SK-N-SH (cell line): ENCODE measurements at regions not wholly inside any gene's neighbourhood (a gene's known extent, or its start where the extent isn't known, plus 50 kb on each side); places are given as distances from the start of the nearest gene placed in this dataset.
"Not testable (repeated sequence)": the region's sequence is repeated elsewhere in the genome, so short reads cannot be mapped to it uniquely, and the experiment has no call there.

Experiments used
- CTCF ChIA-PET: fragments of 300-600, 350-600 bp; formaldehyde crosslinking; extraction: SDS; loops from one replicate; lab custom pipeline; 2021; lab: Yijun Ruan, JAX
- POLR2A ChIA-PET: fragments of 350-600 bp; sonication (Branson Sonifier 250); formaldehyde crosslinking; extraction: SDS; loops from one replicate; lab custom pipeline; 2020; ENCODE audit warnings: antibody characterized with exemption, inconsistent platforms; lab: Yijun Ruan, JAX
- DNase-seq: peaks from one replicate; pipeline ENCODE4 v3.0.0; 2012
- H2AFZ ChIP-seq: fragments of 200-600 bp; sonication (generic); 2 replicates; pipeline ENCODE4 v1.8.1; 2016; ENCODE audit warnings: antibody characterized with exemption, mild to moderate bottlenecking, low read depth
- H3F3A ChIP-seq: fragments of 200-600 bp; sonication (generic); replicated peaks from 2 replicates; pipeline ENCODE3; 2016; ENCODE audit warnings: antibody characterized with exemption, mild to moderate bottlenecking; ENCODE audit not compliant: insufficient read depth
- H3K27ac ChIP-seq, 2 experiments: fragments of 200-500 bp in 1 of 2; fragments of 200-600 bp in 1 of 2; sonication (Bioruptor generic) in 1 of 2; sonication (generic), shearing (Covaris generic) in 1 of 2; 2 replicates each; pipeline versions ENCODE4 v1.5.1 to v1.6.1; 2014 to 2016; ENCODE audit warnings: low read depth in 2 of 2, inconsistent platforms in 1 of 2, low read length in 1 of 2, mild to moderate bottlenecking in 1 of 2, mixed read lengths in 1 of 2
- H3K27me3 ChIP-seq: fragments of 200-600 bp; sonication (generic), shearing (Covaris generic); 2 replicates; pipeline ENCODE4 v1.6.1; 2016; ENCODE audit warnings: mixed run types; ENCODE audit not compliant: insufficient read depth
- H3K36me3 ChIP-seq, 2 experiments: fragments of 200-500 bp in 1 of 2; fragments of 200-600 bp in 1 of 2; sonication (Bioruptor generic) in 1 of 2; sonication (generic) in 1 of 2; replicated peaks in 1 of 2; 2 replicates each; pipeline versions ENCODE3 to v1.5.1; 2014 to 2016; ENCODE audit warnings: low read length in 1 of 2, mild to moderate bottlenecking in 1 of 2; ENCODE audit not compliant: insufficient read depth in 2 of 2, control insufficient read depth in 1 of 2
- H3K4me1 ChIP-seq, 2 experiments: fragments of 200-500 bp in 1 of 2; fragments of 200-600 bp in 1 of 2; sonication (Bioruptor generic) in 1 of 2; sonication (generic), shearing (Covaris generic) in 1 of 2; 2 replicates each; pipeline versions ENCODE4 v1.5.1 to v1.6.1; 2014 to 2016; ENCODE audit warnings: low read depth in 1 of 2, low read length in 1 of 2, mixed run types in 1 of 2; ENCODE audit not compliant: insufficient read depth in 2 of 2, control insufficient read depth in 1 of 2
- H3K4me2 ChIP-seq: fragments of 200-600 bp; sonication (generic), shearing (Covaris generic); 2 replicates; pipeline ENCODE4 v1.6.1; 2017; ENCODE audit warnings: mixed run types
- H3K4me3 ChIP-seq, 2 experiments: fragments of 200-500 bp in 1 of 2; fragments of 200-600 bp in 1 of 2; sonication (Bioruptor generic) in 1 of 2; sonication (generic), shearing (Covaris generic) in 1 of 2; 2 replicates each; pipeline versions ENCODE4 v1.5.1 to v1.8.1; 2014 to 2016; ENCODE audit warnings: low read depth in 2 of 2, inconsistent platforms in 1 of 2, low read length in 1 of 2, mild to moderate bottlenecking in 1 of 2, mixed read lengths in 1 of 2, moderate library complexity in 1 of 2
- H3K79me2 ChIP-seq: fragments of 200-600 bp; sonication (generic); 2 replicates; pipeline ENCODE4 v1.8.1; 2017; ENCODE audit warnings: mild to moderate bottlenecking; ENCODE audit not compliant: insufficient read depth
- H3K9ac ChIP-seq: fragments of 200-600 bp; sonication (generic); 2 replicates; pipeline ENCODE4 v1.6.1; 2017; ENCODE audit warnings: mixed run types
- H3K9me2 ChIP-seq: fragments of 200-600 bp; sonication (generic); 2 replicates; pipeline ENCODE4 v1.6.1; 2017; ENCODE audit warnings: mixed run types
- H3K9me3 ChIP-seq: fragments of 200-600 bp; sonication (generic); 2 replicates; pipeline ENCODE4 v1.6.1; 2017; ENCODE audit warnings: mixed run types, mild to moderate bottlenecking, moderate library complexity
- H4K20me1 ChIP-seq: fragments of 200-600 bp; sonication (generic); 2 replicates; pipeline ENCODE4 v1.6.1; 2017; ENCODE audit warnings: mild to moderate bottlenecking, mixed run types; ENCODE audit not compliant: insufficient read depth
- CHD2 ChIP-seq: fragments of 150-350 bp; IDR thresholded peaks from 2 replicates; pipeline ENCODE4 v1.6.1; 2018; ENCODE audit warnings: low read length; ENCODE audit not compliant: partially characterized antibody
- EP300 ChIP-seq, 2 experiments: IDR thresholded peaks; 2 replicates each; pipeline versions ENCODE4 v1.4.0 to v1.6.1; 2012; ENCODE audit warnings: borderline replicate concordance in 1 of 2, low read depth in 1 of 2, low read length in 1 of 2
- FOXM1 ChIP-seq: IDR thresholded peaks from 2 replicates; pipeline ENCODE4 v1.4.0; 2012; ENCODE audit warnings: low read depth, mild to moderate bottlenecking
- NRF1 ChIP-seq: IDR thresholded peaks from 2 replicates; pipeline ENCODE4 v1.6.1; 2012; ENCODE audit warnings: low read depth, mild to moderate bottlenecking, low read length
- PBX3 ChIP-seq: IDR thresholded peaks from 2 replicates; pipeline ENCODE4; 2012
- POLR2AphosphoS5 ChIP-seq: IDR thresholded peaks from 2 replicates; pipeline ENCODE4 v1.6.1; 2012; ENCODE audit warnings: low read depth, low read length
- RCOR1 ChIP-seq: fragments of 150-350 bp; IDR thresholded peaks from 2 replicates; pipeline ENCODE4 v1.6.1; 2017; ENCODE audit warnings: antibody characterized with exemption, low read length
- RFX5 ChIP-seq: IDR thresholded peaks from 2 replicates; pipeline ENCODE4 v1.6.1; 2012; ENCODE audit warnings: mild to moderate bottlenecking, improper control_type of control experiment, low read length
- SIN3A ChIP-seq: IDR thresholded peaks from 2 replicates; pipeline ENCODE4 v1.6.1; 2012; ENCODE audit warnings: low read depth, mild to moderate bottlenecking, low read length, moderate library complexity, borderline replicate concordance
- TEAD4 ChIP-seq: IDR thresholded peaks from 2 replicates; pipeline ENCODE4 v1.4.0; 2012; ENCODE audit warnings: mild to moderate bottlenecking, borderline replicate concordance; ENCODE audit not compliant: insufficient read depth
- USF1 ChIP-seq: IDR thresholded peaks from 2 replicates; pipeline ENCODE4 v1.4.0; 2012; ENCODE audit warnings: low read depth, borderline replicate concordance
- ZBTB33 ChIP-seq: IDR thresholded peaks from 2 replicates; pipeline ENCODE4 v1.4.0; 2012; ENCODE audit warnings: low read depth, borderline replicate concordance
- WGBS: methylation state at CpG from one replicate; pipeline ENCODE4 v1.1.6; 2017; ENCODE audit warnings: low lambda C conversion rate; 5-methylcytosine and 5-hydroxymethylcytosine counted together

- H3K79me2 ChIP-seq, result no peaks in the 10 kb centered on the region
- no peak overlapping the region for H3K4me3 ChIP-seq
- no peaks in the 10 kb centered on the region for H3K36me3 ChIP-seq
- no peaks in the 10 kb centered on the region for H3K4me1 ChIP-seq
- no peak overlapping the region for H3K4me2 ChIP-seq
- H3K9ac ChIP-seq, result no peak overlapping the region
- no peaks in the 10 kb centered on the region for H3K9me2 ChIP-seq
- TF ChIP-seq USF1, result no peak
- no peak for TF ChIP-seq ZBTB33
- no peak for TF ChIP-seq POLR2AphosphoS5
- no peak for TF ChIP-seq RCOR1
- no peak for TF ChIP-seq CHD2
- no peak for TF ChIP-seq TEAD4
- TF ChIP-seq EP300 (IDR thresholded peaks at IDR 0.05; ENCODE audit: borderline replicate concordance in 1 of 2, low read depth in 1 of 2, low read length in 1 of 2), result no peak
- no peak for TF ChIP-seq SIN3A
- TF ChIP-seq FOXM1, result no peak
- no peak for TF ChIP-seq RFX5
- POLR2A ChIA-PET, result no interaction called here
- H4K20me1 ChIP-seq, result no peaks in the 10 kb centered on the region
- no peak for DNase-seq
- no peak overlapping the region for H2AFZ ChIP-seq
- no peaks in the 10 kb centered on the region for H3F3A ChIP-seq
- H3K27ac ChIP-seq, result no peak overlapping the region
- no peaks in the 10 kb centered on the region for H3K27me3 ChIP-seq
- CTCF ChIA-PET, result no interaction called here
- no peaks in the 10 kb centered on the region for H3K9me3 ChIP-seq
These were observed 266.9 kb downstream of the DSC3 start for GRCh38 chr18:30775629-30776028.

- H3K4me1 ChIP-seq, CTCF ChIA-PET: not testable (repeated sequence)
- under 1% methylated on average over 4 of the region's 4 CpGs for WGBS
These were observed 270.4 kb downstream of the DSC3 start for GRCh38 chr18:30772170-30772569.

GRCh38 chr18:30766053-30766452 is 276.5 kb downstream of the DSC3 start:
- Histone ChIP-seq H3K9me3 (no peaks in the 10 kb centered on the region), H3K36me3 (no peaks in the 10 kb centered on the region), H3K27ac (no peak overlapping the region), H3K9ac (no peak overlapping the region), H3K79me2 (no peaks in the 10 kb centered on the region), H3K4me2 (no peak overlapping the region), H3K4me3 (no peak overlapping the region), H3K9me2 (no peaks in the 10 kb centered on the region), H2AFZ (no peak overlapping the region), H3K4me1 (no peaks in the 10 kb centered on the region), H4K20me1 (no peaks in the 10 kb centered on the region), H3K27me3 (no peaks in the 10 kb centered on the region), H3F3A (no peaks in the 10 kb centered on the region)
- CTCF ChIA-PET, result interaction anchor here (1.0 kb wide), 1 partner anchor 14 kb away, joined by 3 read pairs; no protein-coding TSS in a partner anchor
- TF ChIP-seq NRF1, result no peak
- no peak for TF ChIP-seq PBX3
- POLR2A ChIA-PET, result no interaction called here
- WGBS, result 0% methylated on average over 1 of the region's 1 CpG
- no peak for DNase-seq

More at GRCh38 chr18:30772170-30772569, 270.4 kb downstream of the DSC3 start:
- H3K9me2 ChIP-seq, H3K27ac ChIP-seq, H3F3A ChIP-seq, H3K4me2 ChIP-seq, H2AFZ ChIP-seq, H3K27me3 ChIP-seq, H3K9ac ChIP-seq, POLR2A ChIA-PET, H3K79me2 ChIP-seq, H3K9me3 ChIP-seq, H4K20me1 ChIP-seq, DNase-seq, H3K4me3 ChIP-seq, H3K36me3 ChIP-seq: not testable (repeated sequence)
